OCI-LY1 (cell line): ENCODE measurements at regions not wholly inside any gene's neighbourhood (a gene's known extent, or its start where the extent isn't known, plus 50 kb on each side); places are given as distances from the start of the nearest gene placed in this dataset.

ENCODE experiments used
- H2AFZ ChIP-seq: fragments of 200-600 bp; sonication (generic), shearing (Covaris generic); 2 replicates; pipeline ENCODE4 v1.6.0; 2014; ENCODE audit warnings: antibody characterized with exemption, mild to moderate bottlenecking, low read length
- H3F3A ChIP-seq: fragments of 200-600 bp; sonication (generic), shearing (Covaris generic); 2 replicates; pipeline ENCODE4 v1.6.0; 2014; ENCODE audit warnings: mild to moderate bottlenecking, antibody characterized with exemption, low read length, moderate library complexity; ENCODE audit not compliant: insufficient read depth
- H3K27ac ChIP-seq: fragments of 200-600 bp; sonication (generic); 2 replicates; pipeline ENCODE4 v1.5.1; 2014; ENCODE audit warnings: low read length, mixed run types, mild to moderate bottlenecking, low read depth; ENCODE audit not compliant: poor library complexity, severe bottlenecking
- H3K27me3 ChIP-seq: fragments of 200-600 bp; sonication (generic); 2 replicates; pipeline ENCODE4 v1.6.0; 2014; ENCODE audit warnings: antibody characterized with exemption, mild to moderate bottlenecking, low read length, moderate library complexity; ENCODE audit not compliant: insufficient read depth
- H3K36me3 ChIP-seq: fragments of 200-600 bp; sonication (generic); 2 replicates; pipeline ENCODE4 v1.6.1; 2014; ENCODE audit warnings: mild to moderate bottlenecking, antibody characterized with exemption, low read length, moderate library complexity, mixed read lengths; ENCODE audit not compliant: insufficient read depth
- H3K4me1 ChIP-seq: fragments of 200-600 bp; sonication (generic); 2 replicates; pipeline ENCODE4 v1.5.1; 2014; ENCODE audit warnings: mild to moderate bottlenecking, low read length, moderate library complexity; ENCODE audit not compliant: insufficient read depth, severe bottlenecking
- H3K4me2 ChIP-seq: fragments of 200-600 bp; sonication (generic), shearing (Covaris generic); 2 replicates; pipeline ENCODE4 v1.6.1; 2014; ENCODE audit warnings: low read length
- H3K4me3 ChIP-seq: fragments of 200-600 bp; sonication (generic); 2 replicates; pipeline ENCODE4 v1.5.1; 2014; ENCODE audit warnings: low read length, low read depth, mild to moderate bottlenecking, mixed read lengths; ENCODE audit not compliant: poor library complexity, severe bottlenecking
- H3K79me2 ChIP-seq: fragments of 200-600 bp; shearing (Covaris generic); 2 replicates; pipeline ENCODE4 v1.6.1; 2016; ENCODE audit warnings: mixed run types, low read length, mixed read lengths; ENCODE audit not compliant: insufficient read depth
- H3K9ac ChIP-seq: fragments of 200-600 bp; sonication (generic), shearing (Covaris generic); 2 replicates; pipeline ENCODE4 v1.6.1; 2014; ENCODE audit warnings: mild to moderate bottlenecking, low read length, mixed read lengths
- H3K9me2 ChIP-seq: fragments of 200-600 bp; sonication (generic), shearing (Covaris generic); 2 replicates; pipeline ENCODE4 v1.6.1; 2014; ENCODE audit warnings: low read depth, mild to moderate bottlenecking, low read length, mixed read lengths
- H3K9me3 ChIP-seq: fragments of 200-600 bp; shearing (Covaris generic); 2 replicates; pipeline ENCODE4 v1.6.1; 2014; ENCODE audit warnings: low read length, mixed read lengths
- H4K20me1 ChIP-seq: fragments of 200-600 bp; sonication (generic), shearing (Covaris generic); 2 replicates; pipeline ENCODE4 v1.6.0; 2016; ENCODE audit warnings: mild to moderate bottlenecking, low read length; ENCODE audit not compliant: insufficient read depth
- CTCF ChIP-seq: fragments of 200-600 bp; sonication (generic), shearing (Covaris generic); IDR thresholded peaks from 2 replicates; pipeline ENCODE4 v1.5.1; 2017; ENCODE audit warnings: mild to moderate bottlenecking, antibody characterized with exemption, low read length, moderate library complexity, mixed read lengths
- EZH2 ChIP-seq: fragments of 200-600 bp; sonication (generic), shearing (Covaris generic); IDR thresholded peaks from 2 replicates; pipeline ENCODE4 v1.8.0; 2017; ENCODE audit warnings: borderline replicate concordance, mixed run types, mild to moderate bottlenecking, antibody characterized with exemption, low read length, moderate library complexity, mixed read lengths

- Histone ChIP-seq H3K79me2 (no peaks in the 10 kb centered on the region), H3F3A (no peaks in the 10 kb centered on the region), H2AFZ (no peak overlapping the region), H3K4me1 (no peaks in the 10 kb centered on the region), H3K9me3 (no peaks in the 10 kb centered on the region), H3K9ac (no peak overlapping the region), H3K27ac (no peak overlapping the region), H3K4me2 (no peak overlapping the region), H3K27me3 (no peaks in the 10 kb centered on the region), H4K20me1 (no peaks in the 10 kb centered on the region), H3K9me2 (no peaks in the 10 kb centered on the region), H3K4me3 (no peak overlapping the region), H3K36me3 (no peaks in the 10 kb centered on the region)
- TF ChIP-seq EZH2 = no peak
- no peak for TF ChIP-seq CTCF
Observed at GRCh38 chr4:4780729-4781244, 78.7 kb upstream of the MSX1 start.

- Histone ChIP-seq H3K79me2 (no peaks in the 10 kb centered on the region), H2AFZ (no peak overlapping the region), H3F3A (no peaks in the 10 kb centered on the region), H3K9me2 (no peaks in the 10 kb centered on the region), H3K4me3 (no peak overlapping the region), H3K36me3 (no peaks in the 10 kb centered on the region), H3K4me2 (no peak overlapping the region), H3K4me1 (no peaks in the 10 kb centered on the region), H3K9ac (no peak overlapping the region), H3K27ac (no peak overlapping the region), H3K9me3 (no peaks in the 10 kb centered on the region), H3K27me3 (no peaks in the 10 kb centered on the region), H4K20me1 (no peaks in the 10 kb centered on the region)
- TF ChIP-seq EZH2 (no peak), CTCF (no peak)
Observed at GRCh38 chr4:4779486-4779885, 80.0 kb upstream of the MSX1 start.

DNA sequence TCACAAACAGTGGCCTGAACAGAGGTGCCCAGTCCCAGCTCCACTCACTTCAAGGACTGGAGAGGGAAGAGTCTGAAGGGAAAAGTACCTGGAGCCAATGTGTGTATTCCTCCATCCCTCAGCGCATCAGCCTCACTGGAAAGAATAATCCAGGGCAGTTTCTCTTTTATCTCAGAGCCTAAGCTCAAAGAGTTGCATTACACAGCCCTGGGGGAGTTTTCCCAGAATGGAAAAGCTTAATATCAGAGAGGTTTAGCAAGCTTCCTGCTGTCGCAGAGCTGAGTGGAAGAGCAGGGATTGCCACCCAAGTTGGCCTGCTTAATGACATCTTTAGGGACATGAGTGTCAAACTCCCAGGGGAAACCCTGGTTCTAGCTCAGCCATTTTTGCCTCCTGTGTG is 80.4 kb upstream of the MSX1 start:
- Histone ChIP-seq H3F3A (no peaks in the 10 kb centered on the region), H3K36me3 (no peaks in the 10 kb centered on the region), H4K20me1 (no peaks in the 10 kb centered on the region), H3K9me2 (no peaks in the 10 kb centered on the region), H2AFZ (no peak overlapping the region), H3K27me3 (no peaks in the 10 kb centered on the region), H3K79me2 (no peaks in the 10 kb centered on the region), H3K9ac (no peak overlapping the region), H3K27ac (no peak overlapping the region), H3K9me3 (no peaks in the 10 kb centered on the region), H3K4me2 (no peak overlapping the region), H3K4me3 (no peak overlapping the region), H3K4me1 (no peaks in the 10 kb centered on the region)
- no peak for TF ChIP-seq EZH2
- TF ChIP-seq CTCF = no peak
